ENCODE measurements at regions not wholly inside any gene's neighbourhood (a gene's known extent, or its start where the extent isn't known, plus 50 kb on each side); places are given as distances from the start of the nearest gene placed in this dataset.
"Not testable (repeated sequence)": the region's sequence is repeated elsewhere in the genome, so short reads cannot be mapped to it uniquely, and the experiment has no call there.

- DNase-seq (ENCODE audit: low read depth, low spot score); in situ Hi-C loops (cut with HindIII; ENCODE audit: low sequenced_read_pairs); H3K4me3 ChIP-seq (ENCODE audit: low read depth, low read length): not testable (repeated sequence)
Measured at GRCh38 chr15:22519213-22519612, 60.5 kb downstream of the GOLGA6L22 start.

- H3K4me3 ChIP-seq (ENCODE audit: low read depth, low read length); in situ Hi-C loops (cut with HindIII; ENCODE audit: low sequenced_read_pairs): not testable (repeated sequence)
Measured at GRCh38 chr15:22526537-22526936, 67.8 kb downstream of the GOLGA6L22 start.

GRCh38 chr15:22527016-22527415 lies 68.3 kb downstream of the GOLGA6L22 start:
- DNase-seq (ENCODE audit: low read depth, low spot score); in situ Hi-C loops (cut with HindIII; ENCODE audit: low sequenced_read_pairs); H3K4me3 ChIP-seq (ENCODE audit: low read depth, low read length): not testable (repeated sequence)

More at GRCh38 chr15:22526537-22526936, 67.8 kb downstream of the GOLGA6L22 start:
- not testable (repeated sequence) for DNase-seq (ENCODE audit: low read depth, low spot score)

GRCh38 chr15:22529200-22529599 lies 70.5 kb downstream of the GOLGA6L22 start:
- H3K4me3 ChIP-seq (ENCODE audit: low read depth, low read length); DNase-seq (ENCODE audit: low read depth, low spot score); in situ Hi-C loops (cut with HindIII; ENCODE audit: low sequenced_read_pairs): not testable (repeated sequence)

GRCh38 chr15:22559701-22560100 lies 101.0 kb downstream of the GOLGA6L22 start:
- in situ Hi-C loops (cut with HindIII; ENCODE audit: low sequenced_read_pairs); H3K4me3 ChIP-seq (ENCODE audit: low read depth, low read length); DNase-seq (ENCODE audit: low read depth, low spot score): not testable (repeated sequence)

GRCh38 chr15:22561716-22562115 lies 103.0 kb downstream of the GOLGA6L22 start:
- in situ Hi-C loops (cut with HindIII; ENCODE audit: low sequenced_read_pairs); DNase-seq (ENCODE audit: low read depth, low spot score); H3K4me3 ChIP-seq (ENCODE audit: low read depth, low read length): not testable (repeated sequence)

GRCh38 chr15:22566510-22566909 lies 107.8 kb downstream of the GOLGA6L22 start:
- H3K4me3 ChIP-seq (ENCODE audit: low read depth, low read length); in situ Hi-C loops (cut with HindIII; ENCODE audit: low sequenced_read_pairs); DNase-seq (ENCODE audit: low read depth, low spot score): not testable (repeated sequence)

- DNase-seq (ENCODE audit: low read depth, low spot score); H3K4me3 ChIP-seq (ENCODE audit: low read depth, low read length); in situ Hi-C loops (cut with HindIII; ENCODE audit: low sequenced_read_pairs): not testable (repeated sequence)
Measured at GRCh38 chr15:22569486-22569885, 110.8 kb downstream of the GOLGA6L22 start.

GRCh38 chr15:22572152-22572735 lies 113.5 kb downstream of the GOLGA6L22 start:
- DNase-seq (ENCODE audit: low read depth, low spot score); in situ Hi-C loops (cut with HindIII; ENCODE audit: low sequenced_read_pairs); H3K4me3 ChIP-seq (ENCODE audit: low read depth, low read length): not testable (repeated sequence)

GRCh38 chr15:22572792-22573191 lies 114.1 kb downstream of the GOLGA6L22 start:
- H3K4me3 ChIP-seq (ENCODE audit: low read depth, low read length); in situ Hi-C loops (cut with HindIII; ENCODE audit: low sequenced_read_pairs); DNase-seq (ENCODE audit: low read depth, low spot score): not testable (repeated sequence)

- H3K4me3 ChIP-seq (ENCODE audit: low read depth, low read length); DNase-seq (ENCODE audit: low read depth, low spot score); in situ Hi-C loops (cut with HindIII; ENCODE audit: low sequenced_read_pairs): not testable (repeated sequence)
Measured at GRCh38 chr15:22577828-22578227, 119.1 kb downstream of the GOLGA6L22 start.

- in situ Hi-C loops (cut with HindIII; ENCODE audit: low sequenced_read_pairs); DNase-seq (ENCODE audit: low read depth, low spot score); H3K4me3 ChIP-seq (ENCODE audit: low read depth, low read length): not testable (repeated sequence)
Measured at GRCh38 chr15:22579213-22579612, 120.5 kb downstream of the GOLGA6L22 start.

- in situ Hi-C loops (cut with HindIII; ENCODE audit: low sequenced_read_pairs); H3K4me3 ChIP-seq (ENCODE audit: low read depth, low read length); DNase-seq (ENCODE audit: low read depth, low spot score): not testable (repeated sequence)
Measured at GRCh38 chr15:22587391-22587790, 128.7 kb downstream of the GOLGA6L22 start.

GRCh38 chr15:22598552-22598951 lies 139.8 kb downstream of the GOLGA6L22 start:
- H3K4me3 ChIP-seq (ENCODE audit: low read depth, low read length); in situ Hi-C loops (cut with HindIII; ENCODE audit: low sequenced_read_pairs); DNase-seq (ENCODE audit: low read depth, low spot score): not testable (repeated sequence)

GRCh38 chr15:22599526-22600320 lies 141.0 kb downstream of the GOLGA6L22 start:
- DNase-seq (ENCODE audit: low read depth, low spot score); in situ Hi-C loops (cut with HindIII; ENCODE audit: low sequenced_read_pairs); H3K4me3 ChIP-seq (ENCODE audit: low read depth, low read length): not testable (repeated sequence)

- H3K4me3 ChIP-seq (ENCODE audit: low read depth, low read length); DNase-seq (ENCODE audit: low read depth, low spot score); in situ Hi-C loops (cut with HindIII; ENCODE audit: low sequenced_read_pairs): not testable (repeated sequence)
Measured at GRCh38 chr15:22616976-22617375, 158.3 kb downstream of the GOLGA6L22 start.

GRCh38 chr15:22631789-22632188 lies 154.7 kb upstream of the NIPA1 start:
- in situ Hi-C loops (cut with HindIII; ENCODE audit: low sequenced_read_pairs); H3K4me3 ChIP-seq (ENCODE audit: low read depth, low read length); DNase-seq (ENCODE audit: low read depth, low spot score): not testable (repeated sequence)

GRCh38 chr15:22639983-22640382 lies 146.5 kb upstream of the NIPA1 start:
- H3K4me3 ChIP-seq (ENCODE audit: low read depth, low read length); in situ Hi-C loops (cut with HindIII; ENCODE audit: low sequenced_read_pairs); DNase-seq (ENCODE audit: low read depth, low spot score): not testable (repeated sequence)
